HEK293 (cell line): ENCODE measurements at regions not wholly inside any gene's neighbourhood (a gene's known extent, or its start where the extent isn't known, plus 50 kb on each side); places are given as distances from the start of the nearest gene placed in this dataset.

ENCODE experiments used
- CTCF ChIA-PET: fragments of 350-600 bp; formaldehyde crosslinking; extraction: SDS; loops from one replicate; lab custom pipeline; 2021; ENCODE audit warnings: antibody characterized with exemption; lab: Yijun Ruan, JAX
- POLR2A ChIA-PET: fragments of 300-600 bp; formaldehyde crosslinking; extraction: SDS; loops from one replicate; lab custom pipeline; 2020; ENCODE audit warnings: antibody characterized with exemption, inconsistent platforms; lab: Yijun Ruan, JAX
- H3K27ac ChIP-seq: fragments of 200-500 bp; sonication (Bioruptor generic); 2 replicates; pipeline ENCODE4 v1.5.1; 2014; ENCODE audit warnings: low read depth, low read length, control low read depth, inconsistent platforms; ENCODE audit errors: extremely low read depth
- H3K36me3 ChIP-seq, 2 experiments: fragments of 200-500 bp in 1 of 2; sonication (Bioruptor generic) in 1 of 2; 1 replicate in 1 of 2; 2 replicates in 1 of 2; pipeline ENCODE4 v1.5.1; 2014 to 2017; ENCODE audit warnings: inconsistent platforms in 2 of 2, low read length in 2 of 2; ENCODE audit not compliant: control insufficient read depth in 2 of 2, insufficient read depth in 1 of 2
- H3K4me1 ChIP-seq: fragments of 200-500 bp; sonication (Bioruptor generic); 2 replicates; pipeline ENCODE4 v1.5.1; 2014; ENCODE audit warnings: mild to moderate bottlenecking, low read length, inconsistent platforms; ENCODE audit not compliant: control insufficient read depth, insufficient read depth
- H3K4me3 ChIP-seq: 2 replicates; pipeline ENCODE4 v1.5.1; 2011; ENCODE audit warnings: low read depth, mild to moderate bottlenecking, control low read depth, low read length, moderate library complexity
- H3K9me3 ChIP-seq: fragments of 200-500 bp; sonication (Bioruptor generic); 2 replicates; pipeline ENCODE4 v1.5.1; 2014; ENCODE audit warnings: low read depth, low read length, inconsistent platforms; ENCODE audit not compliant: control insufficient read depth, insufficient read depth
- BCL11A ChIP-seq: fragments of 450-650 bp; formaldehyde crosslinking; IDR thresholded peaks from 2 replicates; pipeline ENCODE4 v1.5.1; 2016; ENCODE audit warnings: low read depth, missing biosample characterization, missing genetic modification characterization
- GLI4 ChIP-seq: fragments of 450-650 bp; formaldehyde crosslinking; IDR thresholded peaks from 2 replicates; pipeline ENCODE4 v1.5.1; 2016; ENCODE audit warnings: missing biosample characterization, missing genetic modification characterization
- GLIS2 ChIP-seq: fragments of 450-650 bp; formaldehyde crosslinking; IDR thresholded peaks from 2 replicates; pipeline ENCODE4 v1.5.1; 2016; ENCODE audit warnings: missing biosample characterization, missing genetic modification characterization
- OSR2 ChIP-seq: fragments of 450-650 bp; formaldehyde crosslinking; IDR thresholded peaks from 2 replicates; pipeline ENCODE4 v1.5.1; 2016; ENCODE audit warnings: missing biosample characterization, missing genetic modification characterization
- PRDM10 ChIP-seq: fragments of 450-650 bp; formaldehyde crosslinking; IDR thresholded peaks from 2 replicates; pipeline ENCODE4 v1.5.1; 2016; ENCODE audit warnings: missing biosample characterization, missing genetic modification characterization
- RBAK ChIP-seq: fragments of 450-650 bp; formaldehyde crosslinking; IDR thresholded peaks from 2 replicates; pipeline ENCODE4 v1.5.1; 2016; ENCODE audit warnings: missing biosample characterization, missing genetic modification characterization
- SALL2 ChIP-seq: fragments of 450-650 bp; formaldehyde crosslinking; IDR thresholded peaks from 2 replicates; pipeline ENCODE4 v1.5.0; 2017; ENCODE audit warnings: missing biosample characterization, mild to moderate bottlenecking, missing genetic modification characterization, borderline replicate concordance
- ZNF121 ChIP-seq: fragments of 450-650 bp; formaldehyde crosslinking; IDR thresholded peaks from 2 replicates; pipeline ENCODE4 v1.5.1; 2016; ENCODE audit warnings: missing biosample characterization, missing genetic modification characterization
- ZNF133 ChIP-seq: fragments of 450-650 bp; formaldehyde crosslinking; IDR thresholded peaks from 2 replicates; pipeline ENCODE4 v1.5.1; 2016; ENCODE audit warnings: missing biosample characterization, missing genetic modification characterization
- ZNF138 ChIP-seq: fragments of 450-650 bp; formaldehyde crosslinking; IDR thresholded peaks from 2 replicates; pipeline ENCODE4 v1.5.1; 2016; ENCODE audit warnings: missing biosample characterization, missing genetic modification characterization, borderline replicate concordance
- ZNF174 ChIP-seq: fragments of 450-650 bp; formaldehyde crosslinking; IDR thresholded peaks from 2 replicates; pipeline ENCODE4 v1.5.0; 2017; ENCODE audit warnings: missing biosample characterization, mild to moderate bottlenecking, missing genetic modification characterization
- ZNF266 ChIP-seq: fragments of 450-650 bp; formaldehyde crosslinking; IDR thresholded peaks from 2 replicates; pipeline ENCODE4 v1.5.1; 2016; ENCODE audit warnings: missing biosample characterization, missing genetic modification characterization, low read depth
- ZNF292 ChIP-seq: fragments of 450-650 bp; formaldehyde crosslinking; IDR thresholded peaks from 2 replicates; pipeline ENCODE4 v1.5.1; 2016; ENCODE audit warnings: low read depth, missing biosample characterization, missing genetic modification characterization, borderline replicate concordance
- ZNF324 ChIP-seq: fragments of 450-650 bp; formaldehyde crosslinking; IDR thresholded peaks from 2 replicates; pipeline ENCODE4 v1.5.1; 2016; ENCODE audit warnings: missing biosample characterization, missing genetic modification characterization
- ZNF501 ChIP-seq: fragments of 450-650 bp; formaldehyde crosslinking; IDR thresholded peaks from 2 replicates; pipeline ENCODE4 v1.5.1; 2016; ENCODE audit warnings: missing biosample characterization, missing genetic modification characterization
- ZNF561 ChIP-seq: fragments of 450-650 bp; IDR thresholded peaks from 2 replicates; pipeline ENCODE4 v1.5.1; 2018; ENCODE audit warnings: missing biosample characterization, missing genetic modification characterization, borderline replicate concordance
- ZNF600 ChIP-seq: fragments of 450-650 bp; formaldehyde crosslinking; IDR thresholded peaks from 2 replicates; pipeline ENCODE4 v1.5.1; 2016; ENCODE audit warnings: missing biosample characterization, missing genetic modification characterization
- ZNF626 ChIP-seq: fragments of 450-650 bp; sonication (Bioruptor Pico); formaldehyde crosslinking; IDR thresholded peaks from 2 replicates; pipeline ENCODE4 v1.5.1; 2018; ENCODE audit warnings: missing biosample characterization, missing genetic modification characterization, inconsistent platforms
- ZNF654 ChIP-seq: fragments of 450-650 bp; formaldehyde crosslinking; IDR thresholded peaks from 2 replicates; pipeline ENCODE4 v1.5.1; 2016; ENCODE audit warnings: low read depth, missing biosample characterization, missing genetic modification characterization
- ZNF76 ChIP-seq: fragments of 450-650 bp; formaldehyde crosslinking; IDR thresholded peaks from 2 replicates; pipeline ENCODE4; 2016; ENCODE audit warnings: low read depth, missing biosample characterization, missing genetic modification characterization, borderline replicate concordance
- ZNF791 ChIP-seq: fragments of 450-650 bp; formaldehyde crosslinking; IDR thresholded peaks from 2 replicates; pipeline ENCODE4 v1.5.1; 2016; ENCODE audit warnings: missing biosample characterization, missing genetic modification characterization
- ZXDB ChIP-seq: fragments of 450-650 bp; formaldehyde crosslinking; IDR thresholded peaks from 2 replicates; pipeline ENCODE4 v1.5.1; 2016; ENCODE audit warnings: missing biosample characterization, missing genetic modification characterization
- TF ChIP-seq, protein P1 (sequence below): fragments of 450-650 bp; formaldehyde crosslinking; IDR thresholded peaks from 2 replicates; pipeline ENCODE4 v1.5.1; 2017; ENCODE audit warnings: missing biosample characterization, missing genetic modification characterization
- TF ChIP-seq, protein P2 (sequence below): fragments of 450-650 bp; formaldehyde crosslinking; IDR thresholded peaks from 2 replicates; pipeline ENCODE4; 2016; ENCODE audit warnings: missing biosample characterization, missing genetic modification characterization

DNA sequence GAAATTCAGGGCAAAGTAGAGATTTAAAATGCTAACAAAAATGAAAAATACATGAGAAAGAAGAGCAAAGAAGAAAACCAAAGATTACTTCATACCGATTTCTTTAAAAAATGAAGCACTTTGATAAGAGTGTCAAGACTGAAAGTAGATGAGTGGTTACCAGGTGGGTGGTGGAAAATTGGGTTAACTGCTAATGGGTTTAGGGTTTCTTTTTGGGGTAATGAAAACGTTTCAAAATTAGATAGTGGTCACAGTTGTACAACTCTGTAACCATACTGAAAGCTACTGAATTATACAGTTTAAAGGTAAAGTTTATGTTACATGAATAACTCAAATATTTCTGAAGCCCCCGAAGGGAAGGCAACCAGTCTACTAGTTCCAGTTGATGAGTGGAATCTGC lies 179.4 kb downstream of the NDFIP2 start:
- TF ChIP-seq ZNF654 (tag by site-specific recombination) (no peak), GLIS2 (tag by site-specific recombination) (no peak), OSR2 (tag by site-specific recombination) (no peak), ZNF324 (tag by site-specific recombination) (no peak), BCL11A (no peak), ZXDB (tag by site-specific recombination) (no peak), PRDM10 (tag by site-specific recombination) (no peak), ZNF138 (tag by site-specific recombination) (no peak), ZNF600 (tag by site-specific recombination) (no peak)
- Histone ChIP-seq H3K4me3 (no peak overlapping the region), H3K27ac (no peak overlapping the region), H3K36me3 (no peaks in the 10 kb centered on the region), H3K4me1 (no peaks in the 10 kb centered on the region), H3K9me3 (no peaks in the 10 kb centered on the region)
- ChIA-PET CTCF (interaction anchor here (0.7 kb wide), 1 partner anchor 309 kb away, joined by 3 read pairs; no protein-coding TSS in a partner anchor), POLR2A (no interaction called here)

GRCh38 chr13:79659121-79659521 lies 178.2 kb downstream of the NDFIP2 start:
- ChIA-PET CTCF (no interaction called here), POLR2A (no interaction called here)
- Histone ChIP-seq H3K4me1 (no peaks in the 10 kb centered on the region), H3K9me3 (no peaks in the 10 kb centered on the region), H3K27ac (no peak overlapping the region), H3K36me3 (no peaks in the 10 kb centered on the region), H3K4me3 (no peak overlapping the region)
- TF ChIP-seq ZNF600 (tag by site-specific recombination) = no peak

DNA sequence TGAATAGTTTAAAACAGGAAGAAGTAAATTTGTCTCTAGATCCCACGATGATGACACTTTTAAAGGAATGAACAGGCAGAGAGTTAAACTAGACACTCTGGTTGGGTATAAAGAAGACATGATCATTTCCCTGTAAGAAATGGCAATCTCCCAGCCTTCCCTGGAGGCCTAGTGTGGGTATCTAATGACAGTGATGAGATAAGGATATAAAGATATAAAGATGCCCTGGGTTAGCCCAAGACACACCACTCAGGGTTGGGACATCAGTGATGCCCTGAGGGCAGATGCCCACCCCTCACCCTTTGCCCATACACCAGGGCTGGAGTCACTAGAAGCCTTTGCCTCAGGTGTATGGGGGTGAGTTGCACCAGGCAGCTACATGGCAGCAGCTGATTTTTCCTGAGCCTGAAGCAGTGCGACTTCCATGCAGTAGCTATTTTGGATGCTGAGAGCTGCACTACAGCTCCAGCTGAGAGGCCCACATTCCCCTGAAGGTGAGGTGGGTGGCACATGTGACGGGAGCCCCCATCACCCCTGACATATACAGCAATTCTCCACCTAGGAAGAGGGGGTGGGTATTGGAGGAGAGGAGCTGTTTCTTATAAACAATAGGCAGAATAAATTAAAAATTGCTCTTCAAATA lies 177.5 kb downstream of the NDFIP2 start:
- Histone ChIP-seq H3K4me3 (no peak overlapping the region), H3K27ac (no peak overlapping the region), H3K36me3 (no peaks in the 10 kb centered on the region)
- TF ChIP-seq ZNF76 (tag by site-specific recombination) = no peak
- no peak for TF ChIP-seq ZNF121 (tag by site-specific recombination)
- TF ChIP-seq GLI4 (tag by site-specific recombination) = no peak
- TF ChIP-seq, all 188 proteins: peak for 0
- POLR2A ChIA-PET = no interaction called here
- no peaks in the 10 kb centered on the region for H3K9me3 ChIP-seq
- CTCF ChIA-PET = no interaction called here
- no peaks in the 10 kb centered on the region for H3K4me1 ChIP-seq

- H3K9me3 ChIP-seq = no peaks in the 10 kb centered on the region
- no peaks in the 10 kb centered on the region for H3K4me1 ChIP-seq
- H3K27ac ChIP-seq = no peak overlapping the region
- ChIA-PET POLR2A (no interaction called here), CTCF (no interaction called here)
- no peak overlapping the region for H3K4me3 ChIP-seq
- H3K36me3 ChIP-seq = no peaks in the 10 kb centered on the region
- TF ChIP-seq SALL2 (tag by site-specific recombination) (no peak), ZNF174 (tag by site-specific recombination) (no peak), ZNF133 (no peak), ZNF292 (no peak), ZNF791 (tag by site-specific recombination) (no peak), ZNF561 (no peak), RBAK (tag by site-specific recombination) (no peak), ZNF501 (tag by site-specific recombination) (no peak), ZNF266 (tag by site-specific recombination) (no peak), ZNF626 (no peak)
- TF ChIP-seq, protein P1, sequence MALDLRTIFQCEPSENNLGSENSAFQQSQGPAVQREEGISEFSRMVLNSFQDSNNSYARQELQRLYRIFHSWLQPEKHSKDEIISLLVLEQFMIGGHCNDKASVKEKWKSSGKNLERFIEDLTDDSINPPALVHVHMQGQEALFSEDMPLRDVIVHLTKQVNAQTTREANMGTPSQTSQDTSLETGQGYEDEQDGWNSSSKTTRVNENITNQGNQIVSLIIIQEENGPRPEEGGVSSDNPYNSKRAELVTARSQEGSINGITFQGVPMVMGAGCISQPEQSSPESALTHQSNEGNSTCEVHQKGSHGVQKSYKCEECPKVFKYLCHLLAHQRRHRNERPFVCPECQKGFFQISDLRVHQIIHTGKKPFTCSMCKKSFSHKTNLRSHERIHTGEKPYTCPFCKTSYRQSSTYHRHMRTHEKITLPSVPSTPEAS (tag by site-specific recombination) = no peak
- TF ChIP-seq, protein P2, sequence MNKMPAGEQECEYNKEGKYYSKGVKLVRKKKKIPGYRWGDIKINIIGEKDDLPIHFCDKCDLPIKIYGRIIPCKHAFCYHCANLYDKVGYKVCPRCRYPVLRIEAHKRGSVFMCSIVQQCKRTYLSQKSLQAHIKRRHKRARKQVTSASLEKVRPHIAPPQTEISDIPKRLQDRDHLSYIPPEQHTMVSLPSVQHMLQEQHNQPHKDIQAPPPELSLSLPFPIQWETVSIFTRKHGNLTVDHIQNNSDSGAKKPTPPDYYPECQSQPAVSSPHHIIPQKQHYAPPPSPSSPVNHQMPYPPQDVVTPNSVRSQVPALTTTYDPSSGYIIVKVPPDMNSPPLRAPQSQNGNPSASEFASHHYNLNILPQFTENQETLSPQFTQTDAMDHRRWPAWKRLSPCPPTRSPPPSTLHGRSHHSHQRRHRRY (tag by site-specific recombination) = no peak
These were observed 174.6 kb downstream of the NDFIP2 start for GRCh38 chr13:79655509-79655908.
